Epidermal melanocyte (primary cell): ENCODE measurements at regions not wholly inside any gene's neighbourhood (a gene's known extent, or its start where the extent isn't known, plus 50 kb on each side); places are given as distances from the start of the nearest gene placed in this dataset.
"Not testable (repeated sequence)": the region's sequence is repeated elsewhere in the genome, so short reads cannot be mapped to it uniquely, and the experiment has no call there.

ENCODE experiments used
- DNase-seq: peaks from one replicate; pipeline ENCODE4 v3.0.0; 2011; ENCODE audit warnings: low spot score; ENCODE audit not compliant: insufficient read length

DNA sequence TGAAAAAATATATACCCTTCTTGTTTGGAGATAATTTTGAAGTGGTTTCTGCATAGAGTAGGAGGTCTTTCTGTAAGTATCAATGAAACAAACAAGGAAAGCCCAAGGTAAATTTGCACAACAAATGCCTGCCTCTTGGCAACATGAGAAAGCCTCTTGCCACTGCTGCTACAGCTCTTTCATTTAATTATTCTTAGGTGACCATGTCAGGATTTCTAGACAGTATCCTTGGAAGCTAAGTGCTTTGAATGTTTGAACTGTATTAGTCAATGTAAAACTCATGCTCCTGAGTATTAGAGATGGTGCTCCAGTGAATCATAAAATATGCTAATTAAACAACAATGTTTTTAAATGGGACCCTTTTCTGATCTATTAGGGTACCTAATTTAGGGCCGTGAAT is 81.2 kb upstream of the ITGB1 start:
- DNase-seq: no peak

DNA sequence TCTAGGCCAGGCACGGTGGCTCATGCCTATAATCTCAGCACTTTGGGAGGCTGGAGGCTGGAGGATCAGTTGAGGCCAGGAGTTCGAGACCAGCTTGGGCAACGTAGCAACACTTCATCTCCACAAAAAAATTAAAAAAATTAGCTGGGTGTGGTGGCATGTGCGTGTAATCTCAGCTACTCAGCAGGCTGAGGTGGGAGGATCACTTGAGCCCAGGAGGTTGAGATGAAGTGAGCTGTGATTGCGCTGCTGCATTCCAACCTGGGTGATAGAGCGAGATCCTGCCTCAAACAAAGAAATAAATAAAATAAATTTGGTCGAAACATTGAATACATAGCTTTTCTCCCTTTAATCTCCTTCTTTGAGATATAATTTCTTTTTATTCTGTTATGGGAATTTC is 80.6 kb upstream of the ITGB1 start:
- no peak for DNase-seq

DNA sequence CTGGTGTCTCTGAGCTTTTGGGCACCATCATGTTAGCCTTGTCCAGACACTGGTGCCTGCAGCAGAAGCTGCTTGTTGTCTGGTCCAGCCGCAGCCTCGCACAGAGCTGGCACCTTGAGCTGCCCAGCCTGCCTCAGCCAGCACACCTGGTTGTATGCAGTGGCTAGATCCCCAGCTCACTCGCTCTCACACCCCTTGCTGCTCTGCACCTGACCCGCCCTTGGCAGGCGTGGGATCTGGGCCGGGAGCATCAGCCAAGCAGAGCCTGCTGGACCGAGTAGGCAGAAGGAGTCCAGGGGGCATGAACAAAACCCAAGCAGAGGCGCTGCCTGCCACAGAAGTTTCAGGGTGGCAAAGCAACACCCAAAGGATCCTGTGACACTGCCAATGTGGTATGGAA is 79.7 kb upstream of the ITGB1 start:
- no peak for DNase-seq

DNA sequence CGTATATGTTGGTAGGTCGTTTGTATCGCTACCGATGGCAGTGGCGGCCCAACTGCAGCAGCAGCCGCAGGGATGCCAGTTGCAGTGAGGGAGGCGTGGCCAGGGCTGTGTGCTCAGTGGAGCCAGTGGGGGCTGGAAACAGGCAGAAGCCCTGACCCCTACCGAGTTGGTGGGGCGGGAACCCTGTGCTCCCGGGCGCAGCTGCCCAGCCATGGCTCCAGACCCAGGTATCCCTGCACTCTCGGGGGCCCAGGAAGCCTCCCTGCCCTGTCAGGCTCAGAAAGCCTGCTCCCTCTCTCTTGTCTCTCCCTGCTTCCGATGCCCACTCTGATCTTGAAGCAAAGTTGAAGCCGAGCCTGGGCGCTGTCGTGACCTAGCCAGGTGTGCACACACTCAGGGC is 78.6 kb upstream of the ITGB1 start:
- DNase-seq: no peak

DNA sequence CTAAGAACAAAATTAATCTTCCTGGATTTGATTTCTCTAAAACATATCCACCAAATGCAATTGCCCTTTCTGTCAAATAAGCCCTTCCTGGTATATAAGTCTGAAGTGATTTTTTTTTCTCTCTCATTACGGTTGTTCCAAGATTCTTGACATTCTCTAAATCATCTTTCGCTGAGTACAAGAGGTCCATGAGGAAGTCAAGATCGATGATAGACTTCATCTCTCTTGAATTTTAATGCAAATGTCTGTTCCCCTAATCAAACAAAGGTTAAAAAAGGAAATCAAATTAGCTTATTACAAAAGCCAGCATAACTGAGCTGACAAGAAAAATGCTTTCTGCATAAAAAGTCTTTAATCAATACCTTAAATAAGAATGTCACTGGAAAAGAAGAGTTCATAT is 77.4 kb upstream of the ITGB1 start:
- DNase-seq: no peak

DNA sequence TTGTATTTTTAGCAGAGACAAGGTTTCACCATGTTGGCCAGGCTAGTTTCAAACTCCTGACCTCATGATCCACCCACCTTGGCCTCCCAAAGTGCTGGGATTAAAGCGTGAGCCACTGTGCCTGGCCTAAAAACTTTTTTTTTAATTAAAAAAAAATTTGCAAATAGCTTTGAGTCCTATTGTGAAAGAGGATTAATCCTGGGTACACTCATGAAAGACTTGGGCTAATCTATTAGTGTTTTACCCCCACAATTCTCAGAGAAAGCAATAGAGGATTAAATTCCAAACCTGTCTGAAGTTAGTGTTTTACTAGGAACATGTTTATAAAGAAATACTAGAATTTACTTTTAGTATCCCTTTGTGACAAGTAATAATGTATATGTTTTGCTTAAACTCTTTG is 76.9 kb upstream of the ITGB1 start:
- DNase-seq: no peak

DNA sequence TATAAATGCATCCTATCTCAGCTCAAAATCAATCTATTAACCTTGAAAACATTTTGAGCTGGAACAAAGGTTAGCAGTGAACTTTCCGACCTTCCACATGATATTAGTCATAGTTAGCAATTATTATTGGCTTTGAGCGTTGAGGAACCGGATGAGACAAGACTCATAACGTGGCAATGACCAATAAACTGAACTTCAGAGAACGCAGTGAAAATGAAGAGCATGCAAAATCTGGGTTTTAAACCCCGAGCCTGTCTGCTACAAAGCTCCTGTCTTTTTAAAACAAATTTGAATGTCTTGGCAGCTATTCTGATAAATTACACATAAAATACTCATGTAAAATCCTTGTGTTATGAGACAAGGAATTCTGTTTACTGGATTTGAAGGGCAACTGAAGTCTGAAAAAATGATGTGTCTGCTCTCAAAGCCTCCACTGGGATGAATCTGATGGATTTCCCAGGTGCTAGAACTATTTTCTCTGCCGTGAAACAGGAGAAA is 74.7 kb upstream of the ITGB1 start:
- no peak for DNase-seq

DNA sequence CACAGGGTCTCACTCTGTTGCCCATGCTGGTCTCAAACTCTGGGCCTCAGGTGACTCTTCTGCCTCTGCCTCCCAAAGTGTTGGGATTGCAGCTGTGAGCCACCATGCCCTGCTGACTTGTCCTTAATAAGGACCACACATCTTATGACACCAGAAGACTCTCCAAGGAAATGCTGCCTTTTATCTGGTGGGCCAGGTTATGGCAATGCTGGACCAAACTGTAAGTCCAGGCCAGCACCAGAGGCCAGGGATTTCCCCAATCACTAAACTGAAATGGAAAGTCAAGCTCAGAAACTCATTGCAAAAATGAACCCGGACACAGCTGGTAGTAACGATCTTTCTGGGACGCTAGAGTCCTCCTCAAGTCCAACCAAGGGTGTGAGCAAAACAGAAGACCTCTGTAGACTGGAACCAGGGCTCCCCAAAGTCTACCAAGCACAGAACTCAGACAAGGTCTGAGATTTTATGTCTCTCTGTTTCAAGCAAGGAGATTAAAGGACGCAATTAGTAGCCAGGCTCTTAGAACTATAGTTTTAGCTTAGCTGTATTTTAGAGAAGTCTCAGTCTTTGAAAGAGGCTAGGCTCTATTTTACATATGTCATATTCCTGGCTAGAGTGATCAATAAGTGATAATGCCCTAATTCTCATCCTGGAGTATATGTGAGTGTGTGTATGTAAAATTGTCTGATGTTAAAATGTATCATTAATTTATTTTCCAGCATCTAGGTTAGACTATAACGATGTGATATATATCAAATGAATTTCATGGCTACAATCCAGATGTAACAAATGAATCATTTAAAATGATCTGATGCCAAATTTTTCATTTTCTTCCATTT is 74.0 kb upstream of the ITGB1 start:
- DNase-seq: no peak

DNA sequence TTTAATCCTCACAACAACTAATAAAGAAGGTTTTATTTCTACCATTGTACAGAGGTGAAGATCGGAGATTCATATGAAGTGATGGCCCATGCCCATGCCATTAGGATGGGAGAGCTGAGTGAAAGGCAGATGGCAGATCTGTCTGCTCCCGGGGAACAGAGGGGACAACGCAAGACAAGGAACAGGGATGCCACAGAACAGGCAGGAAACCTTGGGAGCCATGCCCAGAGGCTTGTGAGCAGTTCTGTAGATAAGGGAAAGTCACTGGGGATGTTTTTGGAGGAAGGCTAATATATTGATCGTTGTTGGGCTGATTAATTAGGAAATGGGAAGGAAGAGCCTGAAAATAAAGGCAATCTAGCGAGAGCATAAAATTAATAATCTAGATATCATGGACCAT is 73.1 kb upstream of the ITGB1 start:
- no peak for DNase-seq

DNA sequence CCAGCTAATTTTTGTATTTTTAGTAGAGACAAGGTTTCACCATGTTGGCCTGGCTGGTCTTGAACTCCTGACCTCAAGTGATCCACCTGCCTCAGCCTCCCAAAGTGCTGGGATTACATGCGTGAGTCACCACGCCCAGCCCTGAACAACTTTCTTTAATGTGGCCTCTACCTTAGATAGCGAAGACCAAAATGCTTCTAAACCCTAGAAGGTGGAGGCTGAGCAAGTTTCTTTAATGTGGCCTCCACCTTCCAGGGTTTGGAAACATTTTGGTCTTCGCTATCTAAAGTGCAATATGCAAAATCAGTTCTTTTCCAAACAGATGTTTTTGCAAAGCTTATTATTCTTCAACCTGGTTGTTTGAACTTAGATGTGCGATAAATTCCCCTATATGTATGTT is 70.5 kb upstream of the ITGB1 start:
- not testable (repeated sequence) for DNase-seq

DNA sequence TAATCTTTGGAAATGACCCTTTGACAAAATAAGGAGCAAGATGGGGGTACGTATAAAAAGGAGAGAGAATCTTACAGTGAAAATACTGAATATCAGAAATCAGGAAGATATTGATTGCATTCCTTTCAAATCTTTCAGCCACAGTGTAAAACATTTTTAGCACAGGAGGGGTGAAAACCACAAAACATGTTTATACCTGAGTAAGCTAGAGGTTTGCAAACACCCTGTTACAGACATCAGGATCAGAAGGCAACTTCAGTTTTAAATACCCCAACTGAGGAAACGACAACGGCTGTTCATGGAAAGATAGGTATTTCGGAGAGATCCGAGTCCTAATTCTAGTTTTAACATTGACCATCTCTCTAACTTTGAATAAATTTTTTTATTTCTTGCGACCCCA is 69.1 kb upstream of the ITGB1 start:
- no peak for DNase-seq

DNA sequence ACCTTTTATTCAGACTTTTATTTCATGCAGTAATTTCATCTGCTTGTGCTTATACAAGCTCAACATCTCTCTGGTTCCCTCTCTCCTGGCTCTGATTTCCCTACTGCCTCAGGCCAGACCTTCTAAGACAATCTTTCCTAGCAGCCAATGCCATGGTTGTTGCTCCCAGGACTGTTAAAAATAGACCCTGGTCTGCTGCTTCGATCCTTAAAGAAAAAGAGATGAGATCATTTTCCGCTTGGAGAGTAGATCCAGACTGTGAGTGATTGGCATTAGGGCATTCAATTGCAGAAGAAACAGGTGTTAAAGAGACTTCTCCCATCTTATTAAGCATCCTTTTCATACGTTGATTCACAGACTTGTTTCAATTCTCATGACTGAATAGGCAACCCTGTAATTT is 68.4 kb upstream of the ITGB1 start:
- DNase-seq: no peak

DNA sequence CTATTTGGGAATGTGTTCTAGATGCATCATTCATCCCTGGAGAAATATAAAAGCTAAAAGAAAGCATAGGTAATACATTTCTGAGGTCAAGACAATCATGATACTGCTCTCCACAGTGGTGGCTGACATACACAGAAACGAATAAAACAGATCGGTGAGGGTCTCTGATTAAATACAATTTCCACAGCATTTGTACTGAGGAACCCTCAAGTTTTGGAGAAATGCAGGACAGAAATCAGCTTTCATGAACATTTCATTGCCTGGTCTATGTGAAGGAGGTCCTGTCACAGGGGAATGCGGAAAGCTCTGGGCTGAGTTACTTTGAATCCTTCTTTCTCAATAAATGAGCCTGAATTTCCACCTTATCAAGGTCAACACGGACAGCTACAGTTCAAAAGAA is 67.9 kb upstream of the ITGB1 start:
- DNase-seq: no peak

DNA sequence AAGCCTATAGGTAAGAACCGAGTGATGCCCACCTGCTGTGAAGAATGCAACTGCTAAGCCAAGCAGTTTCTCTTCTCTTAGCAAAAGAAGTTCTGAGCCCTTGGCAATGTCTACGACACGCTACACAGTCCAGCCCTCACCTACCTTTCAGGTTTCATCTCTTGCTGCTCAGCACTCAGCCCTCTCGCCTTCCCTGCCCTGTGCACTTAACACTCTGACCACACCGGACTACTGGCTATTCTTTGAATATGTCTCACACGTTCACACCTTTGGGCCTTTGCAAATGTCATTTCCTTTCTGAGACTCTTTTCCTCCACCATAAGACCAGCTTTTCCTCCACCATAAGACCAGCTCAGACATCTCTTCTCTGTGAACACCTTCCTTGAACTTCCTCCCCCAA is 67.0 kb upstream of the ITGB1 start:
- no peak for DNase-seq

DNA sequence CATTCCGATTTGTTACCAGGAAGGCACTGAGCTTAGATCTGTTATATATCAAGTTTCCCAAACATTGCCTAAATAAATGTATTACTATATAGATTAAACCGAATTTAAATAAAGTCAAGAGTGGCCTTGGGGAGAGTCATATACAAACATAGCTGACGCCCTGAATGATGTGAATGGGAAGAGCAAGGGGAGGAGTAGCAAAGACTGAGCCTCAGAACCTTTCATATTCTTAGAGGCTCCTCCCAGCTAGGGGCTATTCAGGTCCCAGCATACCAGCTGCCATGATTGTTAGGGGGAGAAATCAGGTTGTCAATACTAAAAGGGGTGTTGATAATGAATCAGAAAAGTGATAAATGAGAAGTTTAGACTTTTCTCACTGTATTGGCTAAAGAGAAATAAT is 64.7 kb upstream of the ITGB1 start:
- no peak for DNase-seq

DNA sequence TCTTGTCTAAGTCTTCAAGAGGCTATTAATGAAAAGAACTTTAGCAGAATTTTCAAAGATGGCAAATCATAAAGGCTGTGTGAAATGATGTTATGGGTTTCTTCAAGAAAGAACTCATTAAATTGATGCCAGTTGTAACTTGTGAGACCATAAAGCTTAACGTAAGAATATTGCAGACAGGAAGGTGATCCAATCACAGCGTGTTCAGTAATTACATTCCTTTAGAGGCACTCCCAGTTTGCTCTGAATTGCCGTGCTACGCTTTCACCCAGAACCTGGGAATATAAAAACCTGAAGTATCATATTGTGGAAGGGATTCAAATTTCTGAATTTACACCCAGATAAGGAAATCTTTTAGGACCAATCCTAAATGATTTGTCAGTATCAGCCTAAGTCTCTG is 64.1 kb upstream of the ITGB1 start:
- DNase-seq: no peak

DNA sequence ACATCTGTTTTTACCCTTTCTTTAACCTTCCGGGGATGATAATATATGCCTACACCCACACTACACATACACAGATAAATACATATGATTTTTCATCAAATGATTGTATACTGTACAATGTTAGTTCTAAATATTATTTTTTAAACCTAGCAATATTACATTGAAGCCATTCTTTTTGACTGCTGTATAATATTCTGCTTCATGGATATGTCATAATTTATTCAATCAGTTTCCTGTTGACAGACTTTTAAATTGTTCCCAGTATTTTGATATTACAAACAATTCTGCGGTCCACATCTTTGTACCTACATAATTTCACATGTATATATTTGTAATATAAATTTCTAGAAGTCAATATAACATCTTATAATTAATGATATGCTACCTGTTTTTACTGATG is 59.0 kb upstream of the ITGB1 start:
- DNase-seq: no peak

DNA sequence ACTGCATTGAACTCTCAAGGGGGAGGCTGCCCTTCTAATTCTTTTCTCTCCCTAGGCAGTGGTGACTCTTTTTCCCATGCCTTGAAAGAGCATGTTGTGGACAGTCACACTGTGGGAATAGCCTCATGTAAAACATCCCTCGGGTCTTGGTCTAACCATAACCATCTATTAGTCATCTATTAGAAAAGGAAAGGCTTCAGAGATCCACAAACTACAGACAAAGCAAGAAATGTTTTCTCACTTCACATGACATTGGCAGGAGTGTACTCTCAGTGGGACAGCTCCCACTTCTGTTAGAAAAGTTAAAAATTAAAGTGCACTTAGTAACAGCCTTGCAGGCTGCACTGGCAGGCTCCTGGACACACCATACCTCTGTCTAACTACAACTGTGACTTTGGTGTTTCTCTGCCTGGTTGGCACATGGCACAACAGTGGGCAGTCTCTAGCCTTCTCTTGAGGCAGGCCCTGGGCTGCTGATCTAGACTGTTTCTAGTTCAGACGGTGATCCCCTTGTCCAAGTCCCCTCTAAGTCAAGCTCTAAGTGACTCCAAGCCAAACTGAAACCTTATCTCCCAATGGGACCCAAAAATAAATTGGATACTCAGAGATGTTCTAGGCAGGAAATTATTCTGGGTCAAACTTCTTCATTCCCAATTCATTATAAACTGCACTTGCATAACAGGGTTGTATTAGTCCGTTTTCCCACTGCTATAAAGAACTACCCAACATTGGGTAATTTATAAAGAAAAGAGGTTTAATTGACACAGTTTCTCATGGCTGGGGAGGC is 57.9 kb upstream of the ITGB1 start:
- DNase-seq: no peak

DNA sequence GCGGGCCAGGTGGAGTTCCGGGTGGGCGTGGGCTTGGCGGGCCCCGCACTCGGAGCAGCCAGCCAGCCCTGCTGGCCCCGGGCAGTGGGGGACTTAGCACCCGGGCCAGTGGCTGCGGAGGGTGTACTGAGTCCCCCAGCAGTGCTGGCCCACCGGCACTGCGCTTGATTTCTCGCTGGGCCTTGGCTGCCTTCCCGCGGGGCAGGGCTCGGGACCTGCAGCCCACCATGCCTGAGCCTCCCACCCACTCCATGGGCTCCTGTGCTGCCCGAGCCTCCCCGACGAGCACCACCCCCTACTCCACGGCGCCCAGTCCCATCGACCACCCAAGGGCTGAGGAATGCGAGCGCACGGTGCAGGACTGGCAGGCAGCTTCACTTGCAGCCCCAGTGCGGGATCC is 55.3 kb upstream of the ITGB1 start:
- not testable (repeated sequence) for DNase-seq

DNA sequence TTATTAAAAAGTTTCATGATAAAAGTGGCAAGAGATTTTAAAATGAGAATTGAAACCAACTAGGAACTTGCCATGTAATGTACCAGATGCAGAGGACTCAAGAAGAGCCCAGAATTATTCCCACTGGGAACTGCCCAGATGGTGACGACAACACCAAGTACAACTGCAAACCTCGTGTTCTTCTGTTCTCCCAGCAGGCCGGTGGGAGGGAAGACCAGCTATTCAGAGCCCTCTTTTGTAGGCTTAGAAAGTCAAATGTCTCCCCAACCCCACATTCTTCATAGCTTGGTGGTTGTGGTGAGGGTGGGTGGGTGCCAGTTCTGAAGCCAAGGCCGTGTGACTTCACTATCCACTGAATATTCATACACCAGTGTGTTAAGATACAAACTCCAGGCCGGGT is 54.3 kb upstream of the ITGB1 start:
- DNase-seq: no peak

DNA sequence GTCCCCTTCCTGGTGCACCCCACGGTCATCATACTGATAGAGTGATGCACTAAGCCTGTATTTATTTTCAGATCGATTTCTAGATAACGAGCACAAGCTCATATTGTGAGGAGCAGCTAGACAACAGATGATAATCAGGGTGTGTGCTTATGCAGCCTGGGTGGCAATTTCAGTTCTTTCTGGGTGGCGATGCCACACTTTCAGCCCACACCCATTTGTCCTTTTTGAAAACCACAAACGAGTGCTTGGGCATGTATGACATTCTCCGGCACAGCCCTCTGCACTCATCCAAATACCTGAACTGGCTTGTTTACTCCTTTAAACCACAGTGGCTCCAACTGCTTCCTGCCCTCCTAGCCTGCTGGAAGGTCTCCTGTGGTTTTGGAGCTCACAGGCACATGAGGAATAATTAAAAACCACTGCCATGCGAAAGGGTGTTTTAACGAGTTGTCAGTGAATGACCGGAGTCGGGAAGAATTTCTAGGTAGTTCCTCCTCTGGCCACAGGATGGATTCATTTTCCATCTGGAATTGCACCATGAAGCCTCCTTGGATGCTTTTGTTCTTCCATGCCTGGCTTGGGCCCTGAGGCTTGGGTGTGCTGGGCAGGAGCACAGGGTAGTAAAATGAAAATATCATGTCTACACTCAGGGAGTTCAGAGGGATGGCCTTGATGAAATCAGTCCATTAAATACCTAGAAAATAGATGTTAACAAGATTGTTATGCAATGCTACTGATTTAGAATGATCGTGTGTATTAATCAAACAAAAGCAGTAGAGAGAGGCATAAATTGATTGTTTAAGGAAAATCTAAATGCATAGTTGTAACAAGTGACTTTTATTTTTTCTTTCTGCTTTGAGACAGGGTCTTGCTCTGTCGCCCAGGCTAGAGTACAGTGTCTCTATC is 52.4 kb upstream of the ITGB1 start:
- no peak for DNase-seq
